ENCODE measurements at regions not wholly inside any gene's neighbourhood (a gene's known extent, or its start where the extent isn't known, plus 50 kb on each side); places are given as distances from the start of the nearest gene placed in this dataset.

DNA sequence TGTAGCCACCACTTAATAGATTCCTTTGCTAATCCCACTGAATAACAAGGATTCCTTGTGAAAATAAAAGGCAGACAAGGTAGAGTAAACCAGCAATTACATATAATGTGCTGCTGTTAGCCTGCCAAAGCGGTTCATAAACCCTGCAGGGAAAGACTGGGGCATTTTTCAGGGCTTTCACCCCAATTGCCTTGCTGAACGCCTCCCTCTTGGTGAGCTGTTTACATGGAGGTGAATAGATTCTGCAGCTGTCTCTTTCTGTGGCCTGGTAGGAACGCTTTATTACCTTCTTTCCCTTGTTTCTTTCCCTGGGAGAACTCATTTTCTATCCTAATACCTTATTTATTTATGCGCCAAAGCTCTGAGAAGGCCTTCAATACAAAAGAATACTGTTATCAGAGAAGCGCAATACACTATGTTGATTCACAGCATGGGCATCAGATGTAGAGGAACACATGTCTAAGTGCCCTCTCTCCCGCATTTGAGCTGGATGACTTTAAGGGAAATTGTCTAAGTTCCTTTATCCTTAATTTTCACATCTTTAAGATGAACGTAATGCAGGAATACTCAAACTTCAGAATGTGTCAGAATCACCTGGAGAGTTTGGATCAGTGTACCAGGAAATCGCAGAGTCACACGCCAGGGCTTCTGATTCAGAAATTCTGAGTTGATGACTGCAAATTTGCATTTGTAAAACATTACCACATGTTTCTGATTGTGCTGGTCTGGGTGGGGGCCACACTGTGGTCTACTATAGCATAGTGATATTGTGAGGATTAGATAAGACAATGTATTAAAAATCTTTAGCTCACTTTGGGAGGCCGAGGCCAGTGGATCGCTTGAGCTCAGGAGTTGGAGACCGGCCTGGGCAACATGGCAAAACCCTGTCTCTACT lies 1203.8 kb downstream of the SORCS3 start:
- DNase-seq: no peak

DNA sequence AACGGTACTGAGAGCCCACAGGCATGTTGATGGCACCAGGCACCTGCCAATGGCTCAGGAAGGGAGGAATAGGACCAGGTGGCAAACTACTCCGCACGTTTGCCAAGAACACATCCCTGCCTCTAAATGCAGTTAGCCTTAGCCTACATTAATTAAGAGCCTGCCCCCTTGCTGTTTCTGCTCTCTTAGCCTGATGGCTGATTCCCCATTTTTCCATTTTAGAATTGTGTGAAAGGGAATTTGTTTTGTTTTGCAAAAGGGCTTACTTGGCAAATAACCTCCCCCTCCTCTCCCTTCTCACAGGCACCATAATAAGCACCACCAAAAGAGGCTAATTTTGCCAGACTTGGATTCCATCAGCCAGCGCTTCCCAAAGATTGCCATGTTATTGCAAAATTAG lies 1203.2 kb downstream of the SORCS3 start:
- DNase-seq: no peak

DNA sequence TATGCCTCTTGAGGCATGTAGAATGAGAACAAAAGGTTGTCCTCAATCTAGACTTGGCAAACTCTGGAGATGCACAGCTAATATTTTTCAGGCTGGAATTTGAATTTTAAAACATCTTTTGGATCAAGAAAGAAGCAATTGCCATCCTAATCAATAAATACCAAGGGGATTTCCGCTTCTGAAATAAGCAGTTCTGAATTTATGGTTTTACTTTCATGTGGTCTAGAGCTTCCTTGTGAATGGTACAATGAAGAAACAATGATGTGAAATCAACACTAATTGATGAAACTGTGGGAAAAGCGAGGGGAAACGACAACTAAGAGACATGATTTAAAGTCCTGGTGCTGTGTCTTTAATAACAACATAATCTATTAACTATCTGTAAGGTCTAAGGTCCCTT lies 1202.7 kb downstream of the SORCS3 start:
- DNase-seq: no peak

DNA sequence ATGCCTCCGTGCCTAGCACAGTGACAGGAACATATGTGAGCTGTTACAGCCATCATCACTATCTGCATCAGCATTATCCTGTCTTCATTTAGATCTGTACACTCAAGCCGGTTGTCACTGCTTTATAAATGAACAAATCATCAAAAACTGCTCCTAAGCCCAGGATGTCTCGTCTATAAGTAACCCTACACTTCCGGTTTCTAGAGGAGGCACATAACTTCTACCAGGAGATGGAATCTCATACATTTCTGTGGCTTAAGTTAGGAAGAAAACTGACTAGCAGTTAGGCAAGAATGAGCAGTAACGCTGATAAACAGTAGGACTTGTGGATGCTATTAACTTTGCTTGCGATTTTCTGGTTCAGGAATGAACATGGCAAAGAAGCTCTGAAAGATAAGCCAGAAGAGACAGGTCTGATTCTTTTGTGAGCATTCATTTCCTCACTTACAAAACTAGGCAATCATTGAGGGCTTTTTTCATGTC lies 1199.2 kb downstream of the SORCS3 start:
- no peak for DNase-seq

DNA sequence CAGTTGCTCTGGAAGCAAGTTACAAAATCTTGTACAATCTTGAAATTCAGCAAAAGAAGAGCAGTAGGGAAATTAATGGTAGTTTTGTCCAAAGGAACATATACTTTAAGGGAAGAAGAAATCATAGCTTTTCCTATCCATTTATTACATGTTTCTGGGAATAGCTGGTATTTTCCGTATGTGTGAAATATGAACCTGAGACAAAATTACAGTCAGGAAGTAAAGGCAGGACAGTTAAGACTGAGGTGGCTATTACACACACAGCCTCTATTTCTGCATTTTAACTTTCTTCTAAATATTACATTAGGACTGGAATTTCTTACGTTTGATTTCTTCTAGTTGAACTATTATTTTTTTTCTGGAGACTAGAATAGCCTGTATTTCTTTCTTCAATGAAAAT lies 1197.3 kb downstream of the SORCS3 start:
- no peak for DNase-seq

DNA sequence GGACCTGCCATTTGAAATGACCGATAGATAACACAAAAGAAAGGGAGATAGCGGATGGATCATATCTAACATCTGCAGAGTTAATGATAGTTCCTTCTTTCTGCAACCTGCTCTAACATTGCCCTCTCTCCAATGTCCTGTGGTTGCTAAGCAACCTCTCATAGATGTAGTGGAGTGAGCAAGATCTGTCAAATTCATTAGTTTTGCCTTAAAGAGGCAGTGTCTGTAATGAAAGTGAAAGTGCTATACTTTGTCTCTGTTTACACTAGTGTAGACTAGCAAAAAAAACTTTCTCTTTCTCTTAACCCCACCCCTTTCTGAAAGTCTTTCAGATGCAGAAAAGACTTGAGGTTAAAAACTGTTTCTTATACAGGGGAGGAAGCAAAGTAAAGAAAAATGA lies 1196.9 kb downstream of the SORCS3 start:
- DNase-seq: peak; percentile 2

DNA sequence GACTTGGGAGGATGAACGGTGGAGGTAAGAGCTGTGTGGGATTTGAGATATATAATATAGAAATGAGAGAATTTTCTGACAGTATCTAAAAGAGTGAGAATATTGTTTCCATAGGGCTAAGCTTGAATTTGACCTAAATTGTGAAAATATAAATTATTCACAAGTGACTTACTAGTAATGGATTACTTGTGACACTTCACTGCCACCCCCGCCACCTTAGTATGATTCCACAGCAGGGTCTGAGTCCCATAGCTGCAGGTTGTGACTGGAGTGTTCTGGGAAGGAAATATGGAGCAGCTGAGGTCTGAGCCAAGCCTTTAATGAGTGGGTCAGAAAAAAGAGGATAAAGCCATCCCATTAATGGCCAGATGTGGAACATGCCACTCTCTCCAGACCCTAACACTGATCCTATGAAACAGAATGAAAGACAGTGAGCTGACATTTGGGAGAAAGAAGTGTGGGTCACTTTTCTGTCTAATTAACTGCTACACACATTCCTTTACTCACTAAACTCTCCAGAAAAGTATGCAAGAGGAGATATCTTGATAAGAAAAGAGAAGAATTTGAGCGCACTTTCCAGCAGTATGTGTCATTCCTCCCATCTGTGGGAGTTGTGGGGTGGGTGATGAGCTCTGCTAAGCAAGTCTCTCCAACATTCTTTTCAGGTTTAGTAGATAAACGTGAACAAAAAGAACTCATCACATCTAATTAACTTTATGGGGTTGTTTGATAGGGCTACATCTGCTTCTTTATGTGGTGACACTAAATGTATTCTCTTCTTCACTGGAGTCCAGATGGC lies 1193.4 kb downstream of the SORCS3 start:
- no peak for DNase-seq

DNA sequence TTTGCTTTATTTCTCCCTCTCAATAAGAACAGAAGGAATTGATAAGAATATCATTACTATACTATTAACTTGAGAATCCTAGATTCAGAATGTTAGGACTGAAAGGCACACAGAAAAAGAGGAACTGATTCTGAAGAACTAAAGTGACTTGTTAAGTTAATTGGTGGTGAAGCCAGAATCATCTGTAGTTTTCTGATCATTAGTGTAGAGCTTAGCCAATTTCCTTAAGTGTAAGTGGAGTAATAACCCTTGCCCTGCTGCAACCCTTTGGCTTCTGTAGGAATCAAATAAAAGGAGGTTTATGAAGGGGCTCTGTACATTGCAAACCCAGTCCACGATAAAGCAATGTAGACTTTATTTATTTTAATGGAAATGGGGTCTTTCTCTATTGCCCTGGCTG lies 1186.0 kb downstream of the SORCS3 start:
- no peak for DNase-seq

DNA sequence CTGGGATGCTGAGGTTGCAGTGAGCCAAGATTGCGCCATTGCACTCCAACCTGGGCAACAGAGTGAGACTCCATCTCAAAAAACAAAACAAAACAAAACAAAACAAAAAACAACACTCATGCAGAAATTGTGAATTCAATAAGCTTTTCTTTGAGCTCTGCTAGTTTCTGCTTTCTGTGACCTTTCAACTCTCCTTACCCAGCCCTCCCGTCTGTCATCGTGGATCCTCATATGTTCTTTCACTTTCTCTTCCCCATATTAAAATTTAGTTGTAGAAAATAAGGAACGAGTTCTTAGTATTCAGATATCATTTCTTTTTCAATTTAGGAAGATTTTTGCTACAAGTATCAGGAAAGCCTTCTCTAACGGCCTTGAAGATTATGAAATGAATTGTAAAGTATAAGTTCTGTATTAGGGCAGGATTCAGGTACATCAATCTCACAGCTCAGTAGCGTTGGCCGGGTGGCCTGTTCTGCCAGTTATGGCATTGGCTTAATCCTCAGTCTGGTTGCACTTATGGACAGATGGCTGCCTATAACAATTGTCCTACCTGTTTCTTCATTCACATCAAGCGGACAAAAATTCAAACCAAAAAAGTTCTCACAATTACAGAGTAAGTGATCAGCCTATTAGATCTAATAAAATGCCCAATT lies 1167.0 kb downstream of the SORCS3 start:
- no peak for DNase-seq

DNA sequence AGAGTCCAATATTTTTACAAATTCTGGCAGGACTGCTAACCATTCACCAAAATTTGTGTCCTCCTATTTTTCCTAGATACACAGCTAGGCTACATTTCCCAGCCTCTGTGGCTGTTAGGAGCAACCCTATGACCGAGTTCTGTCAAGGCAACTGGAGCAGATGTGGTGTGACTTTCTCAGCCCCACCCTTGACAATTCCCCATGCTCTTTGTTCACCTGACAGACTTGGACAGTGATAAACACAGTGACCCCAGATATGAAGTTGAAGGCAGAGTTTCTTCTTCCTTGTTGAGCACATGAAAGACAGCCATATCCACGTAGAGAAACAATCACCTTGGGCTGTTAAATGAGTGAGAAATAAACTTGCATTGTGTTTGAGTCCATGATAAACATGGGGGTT lies 1162.1 kb downstream of the SORCS3 start:
- DNase-seq: no peak

DNA sequence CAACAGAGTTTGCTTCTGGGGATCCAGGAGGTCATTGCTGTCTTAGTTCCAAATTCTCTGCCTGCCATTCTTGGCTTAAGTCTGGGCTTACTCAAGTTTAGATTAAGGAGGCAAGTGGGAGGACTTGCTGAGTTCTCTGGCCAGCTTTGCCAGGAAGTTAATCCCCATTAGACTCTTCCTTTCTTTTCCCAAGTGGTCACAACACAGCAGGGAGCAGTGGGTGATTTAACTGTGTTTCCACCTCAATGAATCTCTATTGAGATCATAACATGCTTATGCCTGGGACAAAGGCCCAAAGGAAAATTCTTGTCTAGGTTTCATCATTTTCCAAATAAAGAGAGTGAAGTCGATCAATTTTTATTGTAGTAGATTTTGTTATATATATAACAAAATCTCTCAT lies 1159.6 kb downstream of the SORCS3 start:
- no peak for DNase-seq

DNA sequence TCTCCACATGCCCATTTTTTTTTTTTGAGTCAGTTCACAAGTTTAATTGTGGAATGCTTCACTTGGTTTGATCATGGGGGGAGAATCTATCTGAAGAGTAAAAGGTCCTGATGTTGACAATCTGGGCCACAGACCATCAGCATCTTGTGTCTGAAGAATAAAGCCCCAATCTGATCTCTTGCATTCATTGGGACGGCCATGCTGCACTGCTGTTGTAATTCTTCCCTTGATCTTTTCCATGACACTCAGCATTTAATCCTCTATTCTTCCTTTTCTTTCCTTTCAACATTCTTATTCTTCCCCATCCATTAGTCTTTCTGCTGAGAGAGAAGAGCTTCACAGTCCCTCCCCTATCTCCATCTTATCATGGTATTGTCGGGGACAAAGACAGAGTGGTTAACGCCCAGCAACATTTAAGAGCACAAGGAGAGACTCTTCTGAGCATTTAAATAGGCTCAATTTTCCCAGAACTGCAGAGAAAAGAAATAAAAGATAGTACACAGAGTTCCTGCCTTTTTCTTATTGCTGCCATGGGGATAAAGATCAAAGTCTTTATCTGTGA lies 1157.3 kb downstream of the SORCS3 start:
- DNase-seq: no peak

DNA sequence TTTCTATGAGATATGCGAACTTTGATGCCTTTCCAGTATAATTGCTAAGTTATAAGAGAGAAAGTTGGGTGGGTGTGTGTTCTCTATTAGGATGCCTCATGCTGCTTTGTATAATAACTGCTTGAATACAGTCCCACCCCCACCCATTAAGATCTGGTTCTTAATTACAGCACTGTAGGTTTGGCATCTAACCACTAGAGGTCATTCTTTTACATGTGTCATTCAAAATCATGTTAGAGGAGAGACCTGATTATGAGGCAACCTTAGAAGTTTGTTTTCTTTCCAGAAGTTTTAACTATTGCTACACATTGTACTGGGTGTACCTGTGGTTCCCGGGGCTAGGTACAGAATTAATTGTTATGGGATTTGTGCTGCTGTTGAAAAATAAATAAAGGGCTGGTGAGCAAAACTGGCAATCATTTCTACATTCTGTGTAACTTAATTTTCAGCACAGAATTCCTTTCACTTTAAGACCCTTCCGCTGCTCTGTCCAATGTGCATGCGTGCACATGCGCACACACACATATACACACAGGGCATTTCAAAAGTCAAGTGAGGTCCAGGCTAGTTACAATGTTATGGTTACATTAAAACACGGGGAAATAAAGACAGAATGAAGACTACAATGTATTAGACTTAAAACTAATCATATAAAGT lies 1156.3 kb downstream of the SORCS3 start:
- DNase-seq: peak; percentile 61

DNA sequence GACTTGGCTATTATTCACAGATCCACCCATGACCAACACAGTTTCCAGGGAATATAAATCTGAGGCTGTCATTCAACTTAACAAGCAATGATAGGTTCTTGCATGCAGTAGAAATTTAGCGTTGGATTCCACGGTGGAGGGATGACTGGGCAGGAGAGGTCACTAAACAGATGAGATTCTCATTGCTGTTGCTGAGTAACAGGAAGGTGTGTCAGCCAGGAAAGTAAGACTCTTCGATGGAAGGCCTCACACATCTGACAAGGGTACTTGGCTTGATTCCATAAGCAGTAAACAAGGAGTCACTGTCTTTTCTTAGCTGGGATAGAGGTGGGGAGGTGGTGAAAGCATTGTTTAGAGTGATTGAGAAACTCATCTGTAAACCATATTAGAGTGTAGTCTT lies 1152.0 kb downstream of the SORCS3 start:
- DNase-seq: no peak

DNA sequence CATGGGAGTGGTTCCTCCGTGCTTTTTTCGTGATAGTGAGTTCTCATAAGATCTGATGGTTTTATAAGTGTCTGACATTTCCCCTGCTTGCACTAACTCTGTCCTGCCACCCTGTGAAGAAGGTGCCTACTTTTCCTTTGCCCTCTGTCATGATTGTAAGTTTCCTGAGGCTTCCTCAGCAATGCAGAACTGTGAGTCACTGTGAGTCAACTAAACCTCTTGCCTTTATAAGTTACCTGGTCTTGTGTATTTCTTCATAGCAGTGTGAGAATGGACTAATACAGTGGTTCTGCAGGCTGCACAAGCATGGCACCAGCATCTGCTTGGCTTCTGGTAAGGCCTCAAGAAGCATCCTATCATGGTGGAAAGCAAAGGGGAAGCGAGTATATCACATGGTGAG lies 1144.6 kb downstream of the SORCS3 start:
- DNase-seq: no peak

DNA sequence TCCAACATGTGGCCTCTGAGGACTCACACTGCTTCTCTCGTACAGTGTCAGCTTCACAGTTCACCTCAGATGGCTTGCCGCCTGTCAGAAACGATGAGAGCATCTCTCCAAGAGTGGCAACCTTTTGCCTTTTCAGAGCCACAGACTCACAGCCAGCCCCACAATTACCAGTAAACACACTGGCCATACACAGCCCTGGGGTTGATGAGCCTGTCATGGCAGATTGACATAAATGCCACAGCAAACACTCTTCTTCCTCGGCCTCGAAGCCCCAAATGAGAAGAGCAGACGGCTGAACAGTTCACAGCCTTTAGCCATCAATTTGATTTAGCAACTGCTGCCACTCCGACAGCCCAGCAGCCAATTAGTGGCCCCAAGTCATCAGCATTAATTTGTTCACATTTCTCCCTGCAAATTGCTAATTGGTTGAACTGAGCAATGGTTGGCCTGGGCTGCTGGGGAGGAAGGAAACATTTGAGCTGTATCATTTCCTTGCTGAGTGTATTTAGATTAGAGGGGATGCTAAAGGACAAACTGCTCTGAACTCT lies 1142.9 kb downstream of the SORCS3 start:
- no peak for DNase-seq

DNA sequence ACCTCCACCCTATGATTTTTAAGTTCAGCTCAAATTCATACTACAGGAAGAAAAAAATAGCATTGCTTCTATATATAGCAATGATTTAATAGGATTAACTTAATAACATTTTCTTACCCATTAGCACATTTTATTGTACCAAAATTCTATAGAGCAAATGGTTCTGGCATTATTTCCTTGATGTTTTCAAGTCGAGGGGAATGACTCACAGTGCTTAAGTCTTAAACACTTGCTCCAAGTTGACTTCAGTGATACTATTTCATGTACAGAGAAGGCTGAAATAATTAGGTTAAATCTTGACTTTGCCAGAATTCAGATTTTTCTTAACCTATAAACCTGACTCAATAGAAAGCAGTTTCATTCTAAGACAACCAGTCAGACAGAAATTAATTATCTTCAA lies 1133.8 kb downstream of the SORCS3 start:
- DNase-seq: no peak

DNA sequence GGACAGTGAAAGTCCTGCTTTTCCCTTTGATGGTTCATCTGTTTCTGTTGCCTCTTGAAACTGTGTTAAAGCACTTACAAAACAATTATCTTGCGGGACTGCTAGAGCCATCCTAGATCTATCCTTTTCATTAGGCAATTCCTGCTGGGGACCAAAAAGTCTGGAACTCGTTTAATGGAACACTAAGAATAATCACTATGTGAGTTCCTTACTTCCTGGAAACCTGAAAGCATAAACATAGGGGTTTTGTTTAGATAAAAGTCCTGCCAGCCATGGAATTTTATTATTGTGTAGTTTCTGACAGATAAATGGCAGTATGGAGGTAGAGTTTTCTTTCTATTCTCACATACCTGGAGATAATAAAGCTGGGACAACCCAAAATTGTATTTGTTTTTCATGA lies 1133.3 kb downstream of the SORCS3 start:
- no peak for DNase-seq

DNA sequence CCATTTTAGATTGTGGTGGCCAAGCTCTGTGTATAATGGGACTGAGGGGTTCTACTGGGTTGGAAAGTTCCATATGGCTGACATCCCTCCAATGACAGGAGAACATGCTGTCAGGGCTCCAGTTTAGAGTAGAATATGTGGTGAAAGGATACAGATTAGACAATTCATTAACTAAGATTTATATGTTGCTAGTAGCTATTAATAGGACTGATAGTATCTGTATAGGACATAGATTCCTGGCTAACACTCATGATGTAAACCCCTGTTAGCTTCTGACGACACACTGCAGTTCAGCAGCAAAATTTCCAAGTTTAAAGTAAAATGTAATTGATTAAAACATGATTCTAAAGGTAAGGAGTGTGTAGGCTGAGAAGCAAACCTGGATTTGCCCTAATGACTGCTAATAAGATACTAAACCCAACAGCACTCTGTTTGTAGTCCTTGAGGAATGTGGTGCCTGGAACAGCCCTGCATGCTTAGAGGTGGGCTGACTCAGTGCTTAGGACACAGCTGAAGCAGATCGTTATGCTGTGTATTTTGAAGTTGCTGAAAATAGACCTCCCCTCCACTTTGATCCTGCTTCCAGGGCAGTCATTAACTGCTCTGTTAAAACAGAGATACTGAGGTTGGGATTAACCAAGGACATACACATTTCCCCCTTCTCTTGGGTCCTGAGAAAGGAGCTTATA lies 1129.6 kb downstream of the SORCS3 start:
- DNase-seq: no peak

DNA sequence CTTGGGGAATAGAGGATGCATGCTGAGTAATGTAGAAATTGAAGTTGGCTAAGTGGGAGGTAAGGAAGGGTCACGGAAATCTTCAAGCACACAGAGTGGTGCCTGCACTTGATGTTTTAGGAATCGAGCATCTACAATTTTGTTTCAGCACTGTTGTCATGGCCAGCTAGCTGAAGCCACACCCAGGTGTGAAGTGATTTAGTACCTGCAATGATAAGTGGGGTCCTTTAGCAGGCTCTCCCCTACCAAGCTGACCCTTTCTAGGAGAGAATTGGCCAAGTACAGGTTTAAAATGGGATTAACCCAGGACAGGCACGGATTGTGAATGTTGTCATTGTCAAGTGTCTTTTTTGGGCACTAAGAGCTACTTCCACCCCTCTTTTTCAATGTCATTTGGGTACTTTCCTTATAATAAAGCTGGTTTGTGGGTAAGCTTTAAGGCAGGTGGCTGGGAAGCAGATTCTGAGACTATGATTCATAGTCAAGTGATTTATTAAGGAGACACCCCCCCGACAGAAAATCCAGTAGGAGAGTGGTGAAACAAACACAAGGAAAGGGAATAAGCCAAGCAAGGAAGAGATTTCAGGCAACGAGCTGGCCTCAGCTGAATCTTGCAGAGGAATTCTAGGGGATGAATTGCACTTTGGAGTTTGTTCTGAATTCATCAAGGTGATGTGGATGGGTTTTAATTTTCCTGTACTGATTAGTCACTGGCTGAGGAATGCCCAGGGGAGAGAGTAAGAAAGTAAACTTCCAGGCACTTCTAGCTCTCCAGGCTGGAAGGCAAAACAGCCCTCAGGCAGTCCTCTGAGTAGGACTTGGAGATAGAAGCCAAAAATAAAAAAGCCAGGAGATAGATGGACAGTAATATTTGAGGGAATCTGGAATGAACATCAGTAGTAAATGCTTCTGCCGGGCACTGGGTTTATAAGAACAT lies 1128.4 kb downstream of the SORCS3 start:
- DNase-seq: no peak

DNA sequence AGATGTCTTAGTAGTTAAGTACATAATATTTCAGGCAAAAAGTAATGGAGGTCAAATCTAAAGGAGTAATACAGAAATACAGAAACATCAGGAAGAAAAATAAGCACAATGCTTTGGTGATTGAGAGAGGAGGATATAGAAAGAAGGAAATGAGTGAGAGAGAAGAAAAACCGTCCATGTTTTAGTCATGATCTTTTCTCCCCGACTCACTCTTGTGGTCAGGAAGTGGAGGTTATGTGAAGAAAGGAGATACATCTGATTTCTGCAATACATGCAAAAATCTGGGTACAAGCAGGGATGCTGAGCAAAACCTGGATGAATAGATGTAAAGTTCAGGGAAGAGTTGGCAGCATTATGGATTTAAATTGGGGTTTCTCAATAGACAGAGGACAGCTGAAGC lies 1122.5 kb downstream of the SORCS3 start:
- DNase-seq: no peak
